Left colon (tissue), 2 donors: ENCODE measurements at regions not wholly inside any gene's neighbourhood (a gene's known extent, or its start where the extent isn't known, plus 50 kb on each side); places are given as distances from the start of the nearest gene placed in this dataset.

Source experiments
- ATAC-seq: fragments of 200-7000 bp; cut with Tn5 transposase; one replicate; pipeline ENCODE4 v1.9.1; 2020; ENCODE audit warnings: mild to moderate bottlenecking, moderate library complexity
- DNase-seq, 2 donors: peaks; one replicate each; pipeline ENCODE4 v3.0.0-alpha.2; 2020
- intact Hi-C, 2 donors: fragments of 100-400 bp; cut with DNase I in 1 of 2; cut with micrococcal nuclease in 1 of 2; formaldehyde crosslinking; loops; one replicate each; pipeline versions ENCODE4 v1.11.2 to v1.14.0; 2022; cut with DNase I, micrococcal nuclease
- donor health status: DM: no; HTN: no; CAD: no.
- donor health status: DM: yes; HTN: yes; CAD: no.

DNA sequence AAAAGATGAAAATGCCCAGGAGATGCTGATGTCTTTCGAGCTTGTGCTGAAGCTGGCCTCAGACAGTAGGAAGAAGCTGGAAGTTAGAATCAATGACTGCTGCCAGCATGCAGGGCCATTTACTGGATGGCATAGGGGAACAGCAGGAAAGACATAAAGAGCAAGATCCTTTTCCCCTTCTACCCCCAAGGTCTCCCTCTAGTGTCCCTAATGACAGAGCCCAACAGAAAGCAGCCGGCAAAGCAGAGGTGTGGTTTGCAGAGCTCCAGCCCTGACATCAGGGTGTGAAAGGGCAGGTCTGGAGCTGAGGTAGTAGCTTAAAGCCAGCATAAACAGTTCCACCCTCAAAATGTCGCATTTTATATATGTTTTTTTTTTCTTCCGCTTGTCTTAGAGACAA, 1560.7 kb upstream of the TMEM132C start:
- no peak for ATAC-seq
- intact Hi-C loops = no loop called here
- no peak for DNase-seq

DNA sequence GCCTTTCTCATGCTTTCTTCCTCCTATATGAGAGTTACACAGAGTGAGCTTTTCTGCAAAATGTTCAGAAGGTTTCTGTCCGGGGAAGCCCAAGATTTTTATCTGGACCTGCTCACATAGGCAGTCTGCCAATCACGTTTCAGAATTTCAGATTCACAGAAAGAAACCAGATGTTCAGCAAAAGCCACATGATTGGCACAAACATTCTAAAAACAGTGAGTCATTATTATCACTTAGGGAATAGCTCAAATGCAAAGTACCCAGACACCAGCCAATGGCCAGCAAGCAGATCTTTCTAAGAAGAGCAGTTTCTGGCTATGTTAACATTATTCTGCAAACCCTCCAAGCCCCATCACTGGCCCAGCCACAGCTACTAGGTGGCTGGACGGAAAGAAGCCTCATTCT, 1558.5 kb upstream of the TMEM132C start:
- DNase-seq (no peak), ATAC-seq (no peak)
- intact Hi-C loops = no loop called here

DNA sequence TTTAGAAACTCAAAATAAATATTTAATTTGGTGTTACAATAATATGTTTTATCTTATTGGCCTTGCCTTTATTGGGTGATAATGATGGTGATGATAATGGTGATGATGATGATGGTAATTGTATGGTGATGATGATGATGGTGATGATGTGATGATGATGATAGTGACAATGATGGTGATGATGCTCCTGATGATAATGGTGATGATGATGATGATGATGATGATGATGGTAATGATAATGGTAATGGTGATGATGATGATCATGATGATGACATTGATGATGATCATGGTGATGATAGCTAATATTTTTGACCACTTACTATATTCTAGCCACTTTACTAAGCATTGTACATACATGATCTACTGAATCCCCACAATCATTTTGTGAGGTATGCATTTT, 1548.6 kb upstream of the TMEM132C start:
- DNase-seq = no peak
- intact Hi-C loops = no loop called here
- ATAC-seq = no peak

DNA sequence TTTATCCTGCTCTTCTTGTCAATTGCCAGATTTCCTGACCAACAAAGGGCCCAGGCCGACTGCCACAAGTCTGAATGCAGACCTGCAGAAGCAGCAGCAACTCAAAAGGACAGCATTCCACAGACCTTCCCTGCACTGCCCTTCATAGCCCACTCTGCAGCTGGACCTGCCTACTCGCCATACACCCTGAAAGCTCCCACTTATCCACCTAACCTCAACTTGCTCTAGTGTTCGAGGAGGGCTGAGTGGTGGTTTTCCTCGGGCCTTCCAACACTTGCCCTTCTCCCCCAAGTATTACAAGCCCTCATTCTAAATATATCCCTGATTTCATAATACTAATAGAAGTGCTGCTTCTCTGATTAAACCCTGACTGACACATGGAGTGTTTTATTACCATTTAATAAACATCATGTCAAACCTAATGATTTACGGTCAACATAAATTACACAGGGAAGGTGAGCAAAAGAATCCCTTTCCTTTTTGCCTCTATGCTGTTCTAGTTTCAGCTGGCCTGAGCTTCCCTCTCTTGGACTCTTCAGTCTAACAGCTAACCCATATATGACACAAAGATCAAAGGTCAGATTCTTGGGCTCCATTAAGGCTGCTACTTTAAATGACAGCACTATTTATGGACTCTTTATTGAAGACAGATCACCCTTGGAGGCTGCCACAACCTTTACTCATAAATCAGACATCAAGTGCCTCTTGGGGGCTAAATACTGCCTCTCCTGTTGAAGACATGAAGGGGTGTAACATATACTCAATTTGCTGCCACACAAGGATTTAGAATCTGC, 1546.9 kb upstream of the TMEM132C start:
- DNase-seq (no peak), ATAC-seq (no peak)
- intact Hi-C loops = no loop called here

DNA sequence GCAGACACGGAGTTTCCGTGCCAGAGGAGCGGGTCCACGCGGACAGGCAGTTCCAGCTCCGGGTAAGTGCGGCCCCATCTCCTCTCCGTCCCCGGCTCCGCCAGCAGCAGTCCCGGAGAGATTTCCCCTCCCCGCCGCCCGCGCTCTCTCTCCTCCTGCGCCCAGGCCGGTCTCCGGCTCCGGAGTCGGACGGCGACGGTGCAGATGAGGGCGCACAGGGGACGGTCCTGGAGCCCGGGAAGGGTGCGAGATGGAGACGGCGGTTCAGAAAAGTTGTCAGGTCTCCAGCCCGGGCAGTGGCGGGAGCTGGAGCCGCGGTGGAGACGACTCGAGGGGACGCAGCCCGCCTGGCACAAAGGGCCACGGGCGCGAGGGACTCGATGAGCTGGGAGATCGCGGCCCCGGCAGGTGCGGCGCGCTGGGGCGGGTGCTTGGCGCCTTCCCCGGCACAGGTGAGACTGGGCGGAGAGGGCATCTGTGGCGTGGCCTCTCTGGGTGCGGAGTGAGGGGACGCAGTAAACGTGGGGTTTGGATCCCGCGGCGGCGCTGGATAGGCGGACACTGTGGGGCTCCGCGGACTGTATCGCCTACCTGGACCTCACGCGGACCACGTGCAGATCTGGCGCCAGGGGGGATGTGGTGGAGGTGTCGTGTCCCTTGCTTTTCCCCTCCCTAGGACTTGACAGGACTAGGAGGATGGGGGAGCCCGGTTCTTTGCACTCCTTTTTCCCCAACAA, 1540.3 kb upstream of the TMEM132C start:
- intact Hi-C loops = no loop called here
- no peak for ATAC-seq
- no peak for DNase-seq

DNA sequence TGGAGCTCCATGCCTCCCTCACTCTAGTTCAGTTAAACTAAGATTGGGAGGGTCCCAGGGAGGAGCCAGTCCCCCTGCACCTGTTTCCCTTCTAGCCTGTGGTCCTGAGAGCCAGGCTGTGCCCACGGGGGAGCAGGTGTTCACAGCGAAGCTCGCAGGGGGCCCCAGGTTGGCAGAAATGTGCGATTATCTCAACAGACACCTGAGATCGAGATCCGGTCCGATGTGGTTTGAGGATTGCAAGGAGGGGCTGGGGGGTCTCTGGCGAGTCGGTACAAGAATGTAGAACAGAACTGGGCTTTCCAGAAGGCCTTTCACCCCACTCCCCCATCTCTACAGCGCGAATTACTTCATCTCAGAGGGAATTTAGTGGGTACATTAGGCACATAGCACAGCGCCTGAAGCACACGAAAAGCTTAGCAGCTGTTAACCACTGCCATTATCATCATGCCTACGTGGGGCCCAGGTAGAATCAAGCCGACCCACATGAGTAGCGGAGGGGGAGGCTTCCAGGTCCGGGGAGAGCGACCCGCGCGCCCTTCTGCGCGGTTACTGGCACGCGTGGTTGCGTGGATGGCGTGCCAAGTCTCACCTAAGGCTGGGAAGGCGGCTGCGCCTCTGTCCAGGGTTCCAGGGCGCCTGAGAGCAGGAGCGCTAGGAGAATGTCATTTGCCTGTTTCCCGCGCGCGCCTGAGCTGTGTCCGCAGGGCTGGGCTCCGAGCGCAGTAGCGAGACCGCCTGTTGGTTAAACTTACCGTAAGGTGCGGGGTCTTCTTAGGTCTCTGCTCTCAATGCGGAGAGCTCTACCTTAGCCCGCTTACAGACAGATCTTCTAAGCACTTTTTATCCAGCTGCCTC, 1539.5 kb upstream of the TMEM132C start:
- DNase-seq = no peak
- intact Hi-C loops = no loop called here
- no peak for ATAC-seq

DNA sequence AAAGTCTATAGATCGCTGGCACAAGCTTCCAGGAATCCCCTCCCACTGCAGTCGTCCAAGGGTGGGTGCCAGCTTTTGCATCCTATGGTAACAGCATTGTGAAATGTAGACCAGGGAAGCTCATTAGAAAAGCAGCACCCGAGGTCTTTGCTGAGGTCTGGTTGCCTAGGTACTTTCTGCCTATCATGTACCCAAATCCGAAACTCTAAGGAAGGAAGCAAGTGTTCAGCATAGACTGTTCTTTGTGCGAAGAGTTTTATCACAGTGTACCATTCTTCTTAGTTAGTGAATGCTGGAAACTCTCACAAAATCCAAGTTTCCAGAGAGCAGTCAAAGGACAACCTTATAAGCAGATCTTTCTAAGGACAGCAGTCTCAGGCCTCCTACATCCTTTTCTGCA, 1532.7 kb upstream of the TMEM132C start:
- ATAC-seq = no peak
- no peak for DNase-seq
- intact Hi-C loops = no loop called here

DNA sequence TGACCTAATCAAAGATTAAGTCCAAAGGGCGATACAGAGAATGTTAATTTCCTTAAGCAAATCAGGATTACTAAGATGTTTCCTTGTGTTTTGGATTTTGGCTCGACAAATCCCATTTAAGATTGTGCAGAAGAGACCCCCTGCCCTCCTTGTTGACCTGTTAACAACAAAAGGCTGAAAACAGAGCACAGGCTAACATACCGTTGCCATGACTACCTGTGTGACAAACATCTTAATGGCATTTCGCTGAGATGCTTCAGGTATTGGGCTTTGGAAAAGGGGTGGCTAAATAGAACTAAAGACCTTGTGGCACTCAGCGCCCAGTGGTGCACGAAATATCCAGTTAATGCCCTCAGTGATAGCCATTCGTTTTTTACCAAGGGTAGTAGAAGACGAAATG, 1532.3 kb upstream of the TMEM132C start:
- ATAC-seq = no peak
- intact Hi-C loops = no loop called here
- DNase-seq = no peak

DNA sequence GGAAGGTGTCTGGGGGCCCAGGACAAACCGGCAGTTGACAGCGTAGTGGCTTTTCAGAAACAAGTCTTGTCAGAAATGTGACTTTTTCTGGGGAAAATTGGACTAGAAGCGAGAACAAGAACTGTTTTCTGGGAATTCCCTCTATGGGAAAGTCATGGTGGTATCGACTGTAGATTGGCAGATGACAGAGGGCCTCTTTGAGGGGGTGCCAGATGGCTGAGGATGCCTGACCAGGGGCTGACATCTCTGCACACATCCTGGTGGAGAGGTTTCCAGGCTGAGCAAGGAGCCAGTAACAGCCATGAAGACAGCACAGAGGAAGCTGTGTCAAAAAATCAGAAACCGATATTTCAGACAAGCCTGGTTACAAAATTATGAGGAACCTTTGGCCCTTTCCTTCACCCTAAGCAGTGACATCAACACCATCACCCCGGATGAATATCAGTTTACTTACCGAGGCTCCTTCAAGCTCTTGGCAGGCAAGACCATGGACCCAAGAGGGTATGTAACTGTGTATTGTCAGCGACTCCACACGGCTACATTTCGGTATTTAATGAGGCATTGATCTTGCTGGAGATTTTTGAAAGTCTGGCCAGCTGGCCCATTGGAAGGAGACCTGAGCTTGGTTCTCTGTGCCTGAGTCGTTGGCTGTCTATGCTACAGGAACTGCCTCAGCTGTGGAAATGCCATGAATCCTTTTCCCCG, 1525.3 kb upstream of the TMEM132C start:
- intact Hi-C loops = loop anchor here in 1 of 2 donors (10.0 kb wide), 1 partner anchor 1207 kb away; no protein-coding TSS in a partner anchor
- ATAC-seq = no peak
- DNase-seq = no peak

DNA sequence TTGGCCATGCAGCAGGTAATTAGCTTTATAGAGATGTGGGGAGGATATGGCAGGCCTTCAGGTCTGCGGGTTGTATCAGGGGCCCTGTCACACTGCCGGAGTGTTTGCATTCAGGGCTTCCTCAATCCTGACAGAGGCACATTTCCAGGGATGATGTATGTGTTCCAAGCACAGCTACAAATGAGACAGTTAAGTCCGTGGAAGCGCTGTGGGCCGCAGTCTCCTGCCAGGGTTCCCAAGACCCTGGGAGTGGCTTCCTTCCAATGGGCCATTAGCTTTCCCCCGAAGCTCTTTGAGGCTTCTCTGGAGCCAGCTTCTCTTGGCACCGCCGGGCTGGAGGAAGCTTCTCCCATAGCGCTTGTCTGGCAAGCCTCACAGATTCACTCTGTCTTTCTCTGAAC, 1524.7 kb upstream of the TMEM132C start:
- ATAC-seq (no peak), DNase-seq (no peak)
- intact Hi-C loops = loop anchor here in 1 of 2 donors (10.0 kb wide), 1 partner anchor 1207 kb away; no protein-coding TSS in a partner anchor

DNA sequence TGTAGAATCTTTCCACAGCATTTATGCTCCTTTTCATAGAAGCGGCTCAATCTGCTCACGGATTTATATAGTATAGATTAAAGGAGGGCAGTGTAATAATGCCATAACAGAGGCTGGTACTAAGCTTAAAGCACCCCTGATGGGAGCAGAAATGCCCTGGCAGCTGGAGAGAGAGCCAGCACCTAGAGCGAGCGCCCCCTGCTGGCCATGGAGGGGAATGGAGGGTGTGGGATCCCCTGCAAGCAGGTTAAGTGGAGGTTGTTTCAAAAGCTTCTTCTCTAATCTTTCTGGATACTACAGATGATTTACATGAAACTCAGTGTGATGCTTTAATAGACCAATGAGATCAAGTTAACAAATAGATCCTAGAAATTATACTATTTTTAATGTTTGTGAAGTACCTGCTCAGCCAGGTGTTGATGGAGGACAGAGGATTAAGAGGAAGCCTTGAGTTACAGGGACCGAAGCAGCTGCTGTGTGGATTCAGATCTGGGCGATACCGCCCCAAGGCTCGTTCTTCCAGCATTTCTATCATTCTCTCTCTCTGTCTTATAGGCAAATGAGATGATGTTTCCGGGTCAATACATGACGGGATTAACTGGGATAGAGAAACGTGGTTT, 1519.3 kb upstream of the TMEM132C start:
- intact Hi-C loops = loop anchor here in 1 of 2 donors (10.0 kb wide), 1 partner anchor 1213 kb away; no protein-coding TSS in a partner anchor
- ATAC-seq = no peak
- DNase-seq = peak in 1 of 2 donors; percentile 44

DNA sequence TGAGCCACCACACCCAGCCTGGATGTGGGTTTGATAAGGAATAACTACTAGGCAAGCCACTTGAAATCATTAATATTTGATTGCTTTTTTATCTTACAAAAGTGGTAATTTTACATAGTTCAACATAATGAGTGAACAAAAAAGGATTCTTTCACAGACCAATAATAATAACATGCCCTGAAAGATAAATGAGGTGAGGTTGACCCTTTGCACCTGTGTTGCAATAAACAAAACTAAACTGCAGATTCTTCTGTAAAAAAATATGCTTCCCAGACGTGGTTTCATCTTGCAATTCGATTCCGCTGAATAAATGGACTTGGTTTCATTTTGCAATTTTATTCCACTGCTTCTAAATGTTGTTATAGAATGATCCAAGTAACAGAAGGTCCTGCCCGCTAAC, 1514.9 kb upstream of the TMEM132C start:
- ATAC-seq (no peak), DNase-seq (no peak)
- intact Hi-C loops = no loop called here

DNA sequence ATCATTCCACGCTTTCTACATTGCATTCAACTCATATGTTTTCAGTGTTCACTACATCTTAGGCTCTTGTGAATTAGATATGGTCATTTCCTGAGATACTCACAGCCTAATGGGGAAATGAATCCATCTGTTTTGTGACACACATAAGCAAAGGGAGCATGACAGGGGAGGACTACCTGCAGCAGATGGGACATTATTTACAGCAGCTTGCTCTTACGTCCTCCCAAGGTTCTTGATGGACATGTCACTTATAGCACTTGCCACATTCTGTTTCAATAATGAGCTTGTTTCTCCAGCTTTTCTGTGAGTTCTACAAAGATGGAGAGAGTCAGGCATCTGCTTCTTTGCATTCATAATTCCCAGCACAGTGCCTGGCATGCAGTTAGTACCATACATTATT, 1509.6 kb upstream of the TMEM132C start:
- intact Hi-C loops = no loop called here
- DNase-seq (no peak), ATAC-seq (no peak)

DNA sequence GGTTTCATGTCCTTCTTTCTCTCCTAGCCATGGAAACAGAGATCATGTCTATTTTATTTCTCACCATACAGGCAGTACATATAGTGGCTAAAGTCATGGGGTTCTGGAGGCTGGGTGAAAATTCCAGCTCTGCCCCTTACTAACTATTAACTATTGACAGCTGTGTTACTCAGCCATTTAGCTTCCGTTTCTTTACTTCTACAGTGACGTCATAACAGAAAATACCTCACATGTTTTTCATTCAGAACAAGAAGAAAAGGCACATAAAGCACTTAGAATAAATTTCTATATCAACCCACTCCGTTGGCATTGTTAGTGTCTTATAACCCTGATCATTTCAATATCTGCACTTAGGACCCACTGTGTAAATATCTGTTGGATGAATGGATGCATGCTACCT, 1506.9 kb upstream of the TMEM132C start:
- no peak for DNase-seq
- intact Hi-C loops = no loop called here
- ATAC-seq = no peak

DNA sequence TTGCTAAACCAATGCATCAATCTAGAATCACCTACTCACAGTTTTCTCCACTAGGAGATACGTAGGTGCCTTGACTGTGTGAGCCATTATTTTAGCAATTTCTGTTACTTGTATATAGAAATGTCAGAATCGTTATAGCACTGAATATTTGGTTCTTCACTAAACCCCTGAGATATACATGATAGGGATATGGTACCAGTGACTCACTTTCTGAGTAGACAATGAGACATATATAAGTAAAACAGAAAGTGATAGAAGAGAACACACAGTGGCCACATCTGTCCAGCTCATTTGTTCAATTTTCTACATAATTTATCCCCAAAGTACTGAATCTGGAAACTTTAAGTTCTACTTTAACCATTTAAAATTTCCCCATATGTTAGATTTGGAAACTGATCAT, 1505.5 kb upstream of the TMEM132C start:
- ATAC-seq = no peak
- intact Hi-C loops = no loop called here
- DNase-seq = no peak

DNA sequence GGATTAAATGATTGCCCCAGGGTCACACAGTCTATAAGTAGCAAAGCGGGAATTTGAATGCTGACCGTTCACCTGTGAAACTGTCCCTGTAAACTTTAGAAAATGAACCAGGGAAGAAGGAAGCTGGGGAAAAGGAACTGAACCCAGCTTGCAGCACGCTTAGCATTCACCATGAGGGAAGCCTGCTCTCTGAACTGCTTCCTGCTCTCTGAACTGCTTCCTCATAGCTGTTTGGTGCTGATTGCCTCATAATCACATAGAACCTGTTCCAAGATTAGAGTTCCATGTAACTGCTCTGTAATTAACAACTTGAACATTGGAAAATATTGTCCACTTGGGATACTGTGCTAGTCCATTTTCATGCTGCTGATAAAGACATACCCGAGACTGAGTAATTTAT, 1504.8 kb upstream of the TMEM132C start:
- intact Hi-C loops = no loop called here
- no peak for ATAC-seq
- DNase-seq = no peak

DNA sequence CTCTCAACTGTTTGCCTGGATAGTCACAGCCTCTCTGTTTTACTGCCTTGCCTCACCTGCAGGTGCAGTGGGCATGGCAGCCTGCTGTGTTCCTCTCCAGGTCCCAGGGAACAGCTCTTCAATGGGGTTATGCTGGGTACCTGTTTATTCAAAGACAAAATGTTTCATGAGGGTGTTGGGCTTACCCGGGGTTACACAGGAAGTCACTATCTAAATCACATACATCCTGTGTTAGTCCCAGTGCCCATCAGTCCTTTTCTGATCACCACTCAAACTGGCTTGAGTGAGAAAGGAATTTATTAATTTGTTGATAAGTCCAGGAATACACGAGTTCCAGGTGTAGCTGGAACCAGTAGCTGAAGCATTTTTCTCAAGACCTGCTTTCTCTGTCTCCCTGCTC, 1503.6 kb upstream of the TMEM132C start:
- intact Hi-C loops = no loop called here
- no peak for DNase-seq
- ATAC-seq = no peak

DNA sequence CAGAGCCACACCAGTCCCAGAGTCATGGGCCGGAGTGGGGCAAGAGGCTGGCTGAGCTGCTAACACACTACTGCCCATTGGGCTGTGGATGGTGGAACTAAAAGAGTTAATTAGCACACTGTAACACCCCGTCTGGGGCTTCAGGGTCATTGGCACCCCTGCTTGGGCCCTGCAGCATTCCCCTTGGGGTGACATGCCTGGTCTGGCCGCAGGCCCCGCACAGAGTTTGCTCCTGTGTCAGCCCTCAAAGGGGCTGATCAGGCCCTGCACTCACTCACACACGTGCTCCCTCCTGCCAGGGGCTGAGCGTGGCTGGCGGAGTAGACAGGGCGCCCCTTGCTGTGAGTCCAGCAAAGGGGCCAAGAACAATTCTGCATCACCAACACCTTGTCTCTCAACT, 1499.6 kb upstream of the TMEM132C start:
- intact Hi-C loops = no loop called here
- ATAC-seq = no peak

DNA sequence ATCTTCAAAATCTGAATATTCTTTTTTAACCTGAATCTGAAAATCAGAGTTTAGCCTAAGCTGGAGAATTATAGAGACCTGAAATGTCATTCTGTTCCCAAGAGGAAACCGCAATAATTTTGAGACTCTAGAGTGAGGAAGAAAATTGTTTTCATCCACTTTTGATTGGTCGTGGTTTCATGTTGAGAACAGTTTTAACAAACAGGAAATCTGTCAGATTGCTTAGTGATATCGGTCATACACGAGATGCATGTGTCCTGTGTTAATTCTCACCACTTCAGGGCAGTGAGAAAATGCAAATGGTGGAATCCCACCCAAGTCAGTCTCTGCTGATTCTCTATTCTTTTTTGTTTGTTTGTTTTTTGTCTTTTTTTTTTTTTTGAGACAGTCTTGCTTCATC, 1498.5 kb upstream of the TMEM132C start:
- DNase-seq (no peak), ATAC-seq (no peak)
- intact Hi-C loops = no loop called here

More for the DNA sequence above, 1499.6 kb upstream of the TMEM132C start:
- DNase-seq = no peak
